HG02870 (cell line): ENCODE measurements at regions not wholly inside any gene's neighbourhood (a gene's known extent, or its start where the extent isn't known, plus 50 kb on each side); places are given as distances from the start of the nearest gene placed in this dataset.
"Not testable (repeated sequence)": the region's sequence is repeated elsewhere in the genome, so short reads cannot be mapped to it uniquely, and the experiment has no call there.

Source experiments
- ATAC-seq: cut with Tn5 transposase; IDR thresholded peaks from one replicate; pipeline ENCODE4 v1.9.1; 2021; ENCODE audit warnings: mild to moderate bottlenecking, moderate library complexity; ENCODE audit not compliant: unreplicated experiment

DNA sequence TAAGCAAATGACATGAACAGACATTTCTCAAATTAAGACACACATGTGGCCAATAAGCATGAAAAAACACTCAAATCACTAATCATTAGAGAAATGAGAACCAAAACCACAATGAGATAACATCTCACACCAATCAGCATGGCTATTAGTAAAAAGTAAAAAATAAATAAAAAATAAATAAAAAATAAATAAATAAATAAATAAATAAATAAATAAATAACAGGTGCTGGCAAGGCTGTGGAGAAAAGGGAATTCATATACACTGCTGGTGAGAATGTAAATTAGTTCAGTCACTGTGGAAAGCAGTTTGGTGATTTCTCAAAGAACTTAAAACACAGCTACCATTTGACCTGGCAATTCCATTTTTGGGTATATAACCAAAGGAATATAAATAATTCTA is 167.1 kb upstream of the CNKSR2 start:
- no peak for ATAC-seq

DNA sequence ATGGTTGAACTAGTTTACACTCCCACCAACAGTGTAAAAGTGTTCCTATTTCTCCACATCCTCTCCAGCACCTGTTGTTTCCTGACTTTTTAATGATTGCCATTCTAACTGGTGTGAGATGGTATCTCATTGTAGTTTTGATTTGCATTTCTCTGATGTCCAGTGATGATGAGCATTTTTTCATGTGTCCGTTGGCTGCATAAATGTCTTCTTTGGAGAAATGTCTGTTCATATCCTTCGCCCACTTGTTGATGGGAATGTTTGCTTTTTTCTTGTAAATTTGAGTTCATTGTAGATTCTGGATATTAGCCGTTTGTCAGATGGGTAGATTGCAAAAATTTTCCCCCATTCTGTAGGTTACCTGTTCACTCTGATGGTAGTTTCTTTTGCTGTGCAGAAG is 155.0 kb upstream of the CNKSR2 start:
- ATAC-seq: not testable (repeated sequence)

DNA sequence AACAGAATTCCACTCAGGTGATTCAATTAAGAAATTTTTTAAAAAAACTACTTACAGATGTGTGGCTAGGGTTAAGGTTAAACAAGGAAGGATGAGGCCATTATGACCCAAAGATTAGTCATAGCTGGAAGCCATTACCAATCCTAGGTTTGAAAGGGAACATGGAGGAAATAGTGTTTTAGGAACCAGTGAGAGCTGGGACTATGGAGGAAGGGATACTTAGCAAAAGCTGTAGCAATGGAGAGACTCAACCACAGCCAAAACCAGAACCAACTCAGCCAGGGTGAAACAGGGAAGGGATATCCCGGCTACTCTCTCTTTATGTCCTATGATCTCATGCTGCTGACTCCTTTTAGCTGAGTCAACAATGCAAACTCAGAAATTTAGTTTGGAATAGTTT is 148.6 kb upstream of the CNKSR2 start:
- ATAC-seq: no peak

DNA sequence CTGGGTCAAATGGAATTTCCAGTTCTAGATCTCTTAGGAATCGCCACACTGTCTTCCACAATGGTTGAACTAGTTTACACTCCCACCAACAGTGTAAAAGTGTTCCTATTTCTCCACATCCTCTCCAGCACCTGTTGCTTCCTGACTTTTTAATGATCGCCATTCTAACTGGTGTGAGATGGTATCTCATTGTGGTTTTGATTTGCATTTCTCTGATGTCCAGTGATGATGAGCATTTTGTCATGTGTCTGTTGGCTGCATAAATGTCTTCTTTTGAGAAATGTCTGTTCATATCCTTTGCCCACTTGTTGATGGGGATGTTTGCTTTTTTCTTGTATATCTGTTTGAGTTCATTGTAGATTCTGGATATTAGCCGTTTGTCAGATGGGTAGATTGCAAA is 145.2 kb upstream of the CNKSR2 start:
- ATAC-seq: not testable (repeated sequence)

DNA sequence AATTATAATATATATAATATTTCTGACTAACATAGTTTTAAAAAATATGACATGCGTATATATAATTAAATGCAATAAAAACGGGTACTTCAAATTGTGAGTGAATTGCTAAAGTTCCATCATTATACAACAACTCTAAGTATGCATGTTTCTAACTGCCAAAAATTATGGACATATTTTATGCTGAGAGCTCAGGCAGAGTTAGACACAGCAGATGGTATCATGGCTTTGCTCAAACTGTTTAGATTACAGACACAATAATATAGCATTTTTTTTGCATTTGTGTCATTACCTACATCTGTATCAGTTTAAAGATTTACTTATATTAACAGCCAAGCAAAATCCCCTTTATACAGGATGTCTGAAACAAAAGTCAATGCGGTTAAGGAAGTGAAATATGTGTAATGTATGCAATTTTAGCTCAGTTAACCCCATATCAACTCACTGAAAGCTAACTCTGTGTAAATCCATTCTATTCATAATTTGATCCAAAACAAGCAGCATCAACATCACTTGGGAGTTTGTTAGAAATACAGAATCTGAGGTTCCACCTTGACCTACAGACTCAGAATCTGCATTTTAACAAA is 119.1 kb upstream of the CNKSR2 start:
- ATAC-seq: peak; percentile 81

DNA sequence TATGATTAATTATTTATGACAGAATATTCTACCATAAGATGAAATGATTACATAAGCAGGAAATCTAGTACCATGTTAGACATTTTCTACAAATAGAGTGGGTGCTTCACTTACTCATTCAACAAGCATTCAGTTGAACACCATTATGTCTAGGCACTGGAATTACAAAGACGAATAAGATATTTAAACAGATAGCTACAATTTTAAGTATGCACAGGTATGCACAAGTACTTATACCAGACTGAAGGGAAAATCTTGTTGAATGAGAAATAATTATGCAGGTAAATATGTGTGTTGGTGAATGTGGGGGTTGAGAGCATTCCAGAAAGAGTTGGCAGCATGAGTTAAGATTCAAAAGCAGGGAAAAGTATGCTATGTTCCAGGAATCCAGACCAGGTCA is 107.3 kb upstream of the CNKSR2 start:
- no peak for ATAC-seq

DNA sequence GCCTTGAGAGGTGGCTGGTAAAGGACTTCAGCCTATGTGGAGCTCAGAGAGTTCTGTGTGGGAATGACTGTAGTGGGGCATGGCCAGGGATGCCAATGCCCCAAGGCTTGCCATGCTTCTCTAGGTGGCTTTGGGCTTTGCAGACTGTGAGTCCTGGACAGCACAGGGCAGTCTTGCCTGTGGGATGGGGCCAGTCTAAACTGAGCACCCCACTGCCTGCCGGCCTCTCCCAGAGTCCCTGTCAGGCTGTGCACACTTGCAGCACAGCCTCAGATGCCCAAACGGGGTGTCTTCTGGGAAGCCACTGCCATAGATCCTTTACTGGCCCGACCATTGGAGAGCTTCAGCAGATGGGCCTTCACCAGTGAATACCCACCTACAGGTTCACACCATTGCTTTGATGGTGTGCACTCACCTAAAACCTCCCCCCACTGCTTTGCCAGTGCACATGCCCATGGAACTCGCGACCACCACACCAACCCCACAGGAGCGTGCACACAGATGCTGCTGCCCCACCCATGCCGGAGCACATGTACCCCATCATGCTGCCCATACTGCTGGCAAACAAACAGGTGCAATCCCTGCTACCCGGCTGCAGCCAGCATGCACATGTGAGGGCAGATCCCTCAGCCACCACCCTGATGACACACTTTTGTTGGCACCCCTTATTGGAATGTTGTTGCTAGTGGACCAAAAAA is 97.3 kb upstream of the CNKSR2 start:
- ATAC-seq: no peak

DNA sequence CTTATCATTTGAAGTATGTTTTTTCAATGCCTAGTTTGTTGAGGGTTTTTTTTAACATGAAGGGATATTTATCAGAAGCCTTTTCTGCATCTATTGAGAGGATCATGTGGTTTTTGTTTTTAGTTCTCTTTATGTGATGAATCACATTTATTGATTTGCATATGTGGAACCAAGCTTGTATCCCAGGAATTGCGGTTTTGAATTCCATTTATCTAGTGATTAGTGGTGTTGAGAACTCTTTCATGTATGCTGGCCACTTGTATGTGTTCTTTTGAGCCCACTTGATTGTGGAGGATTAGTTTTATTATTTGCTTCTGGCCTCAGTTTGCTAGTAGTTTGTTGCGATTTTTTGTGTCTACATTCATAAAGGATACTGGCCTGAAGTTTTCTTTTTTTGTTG is 85.0 kb upstream of the CNKSR2 start:
- ATAC-seq: no peak

DNA sequence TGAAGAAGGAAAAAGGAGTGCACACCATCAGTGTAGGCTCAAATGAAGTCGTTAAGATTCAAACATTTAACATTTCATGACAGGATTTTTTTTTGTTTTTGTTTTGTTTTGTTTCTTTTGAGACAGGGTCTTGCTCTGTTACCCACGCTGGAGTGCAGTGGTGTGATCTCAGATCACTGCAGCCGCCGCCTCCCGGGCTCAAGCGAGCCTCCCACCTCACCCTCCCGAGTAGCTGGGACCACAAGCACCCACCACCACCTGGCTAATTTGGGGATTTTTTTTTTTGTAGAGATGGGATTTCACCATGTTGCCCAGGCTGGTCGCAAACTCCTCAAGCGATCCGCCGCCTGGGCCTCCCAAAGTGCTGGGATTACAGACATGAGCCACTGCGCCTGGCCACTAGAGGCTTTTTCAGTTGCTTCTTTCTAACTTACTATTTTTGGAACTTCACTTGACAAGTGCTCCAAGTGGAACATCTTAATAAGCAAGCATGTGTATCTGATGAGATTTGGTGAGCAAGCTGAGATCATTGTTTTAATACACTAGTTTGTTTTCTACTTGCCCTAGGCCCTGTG is 78.9 kb upstream of the CNKSR2 start:
- ATAC-seq: no peak

DNA sequence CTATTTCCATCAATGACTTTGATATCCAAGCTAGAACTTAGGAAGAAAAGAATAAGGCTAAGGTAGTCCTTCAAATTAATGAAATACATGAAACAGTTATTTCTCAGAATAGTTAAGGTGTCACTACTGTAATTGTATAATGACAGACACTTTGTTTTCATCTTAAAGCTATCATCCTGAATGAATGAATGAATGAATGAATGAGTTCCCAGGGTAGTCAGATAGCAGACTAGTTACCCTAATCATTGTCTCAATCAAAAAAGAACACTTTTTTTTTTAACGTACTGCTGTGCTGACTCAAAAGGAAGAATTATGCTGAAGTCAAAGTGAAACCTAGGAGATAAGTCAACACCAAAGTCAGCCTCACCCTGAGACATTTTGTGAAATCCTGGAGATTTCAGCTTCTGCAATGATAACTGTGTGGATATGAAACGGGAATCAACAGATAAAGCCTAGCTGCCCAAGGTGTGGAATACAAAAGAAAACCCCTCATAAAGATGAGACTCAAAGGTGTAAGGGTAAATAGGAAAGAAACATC is 68.3 kb upstream of the CNKSR2 start:
- ATAC-seq: no peak

DNA sequence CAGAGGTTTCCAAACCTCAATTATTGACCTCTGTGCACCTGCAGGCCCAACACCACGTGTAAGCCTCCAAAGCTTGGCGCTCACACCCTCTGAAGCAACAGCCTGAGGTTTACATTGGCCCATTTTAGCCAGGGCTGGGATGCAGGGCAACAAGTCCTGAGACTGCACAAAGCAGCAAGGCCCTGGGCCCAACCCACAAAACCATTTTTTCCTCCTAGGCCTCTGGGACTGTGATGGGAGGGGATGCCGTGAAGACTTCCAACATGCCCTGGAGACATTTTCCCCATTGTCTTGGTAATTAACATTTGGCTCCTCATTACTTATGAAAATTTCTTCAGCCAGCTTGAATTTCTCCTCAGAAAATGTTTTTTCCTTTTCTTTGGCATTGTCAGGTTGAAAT is 54.9 kb upstream of the CNKSR2 start:
- no peak for ATAC-seq
